ENCODE measurements at regions not wholly inside any gene's neighbourhood (a gene's known extent, or its start where the extent isn't known, plus 50 kb on each side); places are given as distances from the start of the nearest gene placed in this dataset.
"Not testable (repeated sequence)": the region's sequence is repeated elsewhere in the genome, so short reads cannot be mapped to it uniquely, and the experiment has no call there.

- DNase-seq (ENCODE audit: low read depth in 2 of 3, low spot score in 2 of 3) = no peak
These were observed 191.7 kb downstream of the CRLF2 start for GRCh38 chrX:1020634-1021166.

GRCh38 chrX:1016926-1017325 is 195.5 kb downstream of the CRLF2 start:
- not testable (repeated sequence) for DNase-seq (ENCODE audit: low read depth in 2 of 3, low spot score in 2 of 3)

GRCh38 chrX:1016281-1016680 is 196.2 kb downstream of the CRLF2 start:
- DNase-seq (ENCODE audit: low read depth in 2 of 3, low spot score in 2 of 3) = not testable (repeated sequence)

DNA sequence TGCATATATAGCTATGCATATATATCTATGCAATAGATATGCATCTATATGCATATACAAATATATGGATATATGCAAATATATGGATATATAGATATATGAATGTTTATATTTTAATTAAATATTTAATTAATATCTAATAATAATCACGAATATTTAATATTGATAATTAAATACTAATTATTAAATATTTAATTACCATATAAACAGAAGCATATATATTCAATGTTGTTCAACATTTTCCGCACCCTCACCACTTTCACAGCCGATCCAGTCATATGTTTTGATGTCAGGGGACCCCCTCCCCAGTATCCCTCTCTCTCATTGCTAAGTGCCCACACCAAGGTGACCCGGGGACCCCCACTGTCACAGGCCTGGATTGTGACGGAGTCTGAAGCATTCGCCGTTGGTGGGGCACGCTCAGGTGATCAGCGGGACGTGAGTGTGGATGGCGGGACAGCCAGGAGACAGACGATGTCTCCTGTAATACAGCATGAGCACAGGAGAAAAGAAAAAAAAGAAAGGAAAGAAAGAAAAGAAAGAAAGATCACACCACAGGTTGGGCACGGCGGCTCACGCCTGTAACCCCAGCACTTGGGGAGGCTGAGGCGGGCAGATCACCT is 199.7 kb downstream of the CRLF2 start:
- DNase-seq (ENCODE audit: low read depth in 2 of 3, low spot score in 2 of 3) = no peak

- DNase-seq (ENCODE audit: low read depth in 2 of 3, low spot score in 2 of 3) = peak in 1 of 3 donors; percentile 46
These were observed 200.7 kb downstream of the CRLF2 start for GRCh38 chrX:1011691-1012283.

- DNase-seq (ENCODE audit: low read depth in 2 of 3, low spot score in 2 of 3) = no peak
These were observed 202.7 kb downstream of the CRLF2 start for GRCh38 chrX:1009771-1010170.

DNA sequence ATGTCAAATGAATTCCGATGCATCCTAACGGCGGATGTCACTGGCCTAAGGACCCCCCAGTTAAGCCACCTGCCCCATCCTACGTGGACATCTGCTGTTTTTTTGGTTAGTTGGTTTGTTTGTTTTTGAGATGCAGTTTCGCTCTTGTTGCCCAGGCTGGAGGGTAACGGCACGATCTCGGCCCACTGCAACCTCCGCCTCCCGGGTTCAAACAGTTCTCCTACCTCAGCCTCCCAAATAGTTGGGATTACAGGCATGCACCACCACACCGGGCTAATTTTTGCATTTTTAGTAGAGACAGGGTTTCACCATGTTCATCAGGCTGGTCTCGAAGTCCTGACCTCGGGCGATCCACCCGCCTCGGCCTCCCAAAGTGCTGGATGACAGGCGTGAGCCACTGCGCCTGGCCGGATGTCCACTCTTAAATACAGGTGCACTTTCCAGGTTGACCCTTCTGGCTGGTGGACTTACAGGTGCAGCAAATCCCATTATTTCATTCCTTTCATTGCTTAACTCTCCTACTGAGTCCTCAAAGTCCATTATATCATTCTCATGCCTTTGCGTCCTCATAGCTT is 206.2 kb downstream of the CRLF2 start:
- no peak for DNase-seq (ENCODE audit: low read depth in 2 of 3, low spot score in 2 of 3)

DNA sequence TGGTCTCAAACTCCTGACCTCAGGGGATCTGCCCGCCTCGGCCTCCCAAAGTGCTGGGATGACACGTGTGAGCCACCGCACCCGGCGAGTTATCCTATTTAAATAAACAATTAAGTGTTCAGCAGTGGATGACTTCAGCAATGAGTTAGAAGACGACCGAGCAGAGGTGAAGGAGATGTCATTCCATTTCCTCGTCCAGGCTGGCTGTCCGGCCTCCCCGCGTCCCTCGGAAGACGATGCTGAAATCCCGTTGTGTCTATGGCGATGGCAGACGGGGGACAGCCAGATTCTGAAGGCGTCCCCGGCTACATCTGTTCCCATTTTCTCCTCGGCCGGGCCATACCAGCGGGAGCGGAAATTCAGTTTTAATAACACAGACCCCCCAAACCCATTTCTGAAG is 209.8 kb downstream of the CRLF2 start:
- no peak for DNase-seq (ENCODE audit: low read depth in 2 of 3, low spot score in 2 of 3)

- no peak for DNase-seq (ENCODE audit: low read depth in 2 of 3, low spot score in 2 of 3)
These were observed 214.8 kb downstream of the CRLF2 start for GRCh38 chrX:997631-998137.

GRCh38 chrX:994780-995179 is 217.7 kb downstream of the CRLF2 start:
- DNase-seq (ENCODE audit: low read depth in 2 of 3, low spot score in 2 of 3) = no peak

- peak; percentile 37 to 87 (median 80) for DNase-seq (ENCODE audit: low read depth in 2 of 3, low spot score in 2 of 3)
These were observed 222.4 kb downstream of the CRLF2 start for GRCh38 chrX:989959-990510.

- DNase-seq (ENCODE audit: low read depth in 2 of 3, low spot score in 2 of 3) = not testable (repeated sequence)
These were observed 223.9 kb downstream of the CRLF2 start for GRCh38 chrX:988530-988929.

GRCh38 chrX:981791-982626 is 230.4 kb downstream of the CRLF2 start:
- DNase-seq (ENCODE audit: low read depth in 2 of 3, low spot score in 2 of 3) = no peak

GRCh38 chrX:980587-981235 is 231.7 kb downstream of the CRLF2 start:
- DNase-seq (ENCODE audit: low read depth in 2 of 3, low spot score in 2 of 3) = no peak

DNA sequence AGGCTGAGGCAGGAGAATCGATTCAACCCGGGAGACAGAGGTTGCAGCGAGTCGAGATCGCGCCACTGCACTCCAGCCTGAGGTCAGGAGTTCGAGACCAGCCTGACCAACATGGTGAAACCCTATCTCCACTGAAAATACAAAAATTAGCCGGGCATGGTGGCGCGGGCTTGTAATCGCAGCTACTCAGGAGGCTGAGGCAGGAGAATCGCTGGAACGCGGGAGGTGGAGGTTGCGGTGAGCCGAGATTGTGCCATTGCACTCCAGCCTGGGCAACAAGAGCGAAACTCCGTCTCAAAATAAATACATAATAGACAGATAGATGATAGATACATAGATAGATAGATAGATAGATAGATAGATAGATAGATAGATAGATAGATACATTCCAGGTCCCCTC is 233.3 kb downstream of the CRLF2 start:
- DNase-seq (ENCODE audit: low read depth in 2 of 3, low spot score in 2 of 3) = not testable (repeated sequence)

DNA sequence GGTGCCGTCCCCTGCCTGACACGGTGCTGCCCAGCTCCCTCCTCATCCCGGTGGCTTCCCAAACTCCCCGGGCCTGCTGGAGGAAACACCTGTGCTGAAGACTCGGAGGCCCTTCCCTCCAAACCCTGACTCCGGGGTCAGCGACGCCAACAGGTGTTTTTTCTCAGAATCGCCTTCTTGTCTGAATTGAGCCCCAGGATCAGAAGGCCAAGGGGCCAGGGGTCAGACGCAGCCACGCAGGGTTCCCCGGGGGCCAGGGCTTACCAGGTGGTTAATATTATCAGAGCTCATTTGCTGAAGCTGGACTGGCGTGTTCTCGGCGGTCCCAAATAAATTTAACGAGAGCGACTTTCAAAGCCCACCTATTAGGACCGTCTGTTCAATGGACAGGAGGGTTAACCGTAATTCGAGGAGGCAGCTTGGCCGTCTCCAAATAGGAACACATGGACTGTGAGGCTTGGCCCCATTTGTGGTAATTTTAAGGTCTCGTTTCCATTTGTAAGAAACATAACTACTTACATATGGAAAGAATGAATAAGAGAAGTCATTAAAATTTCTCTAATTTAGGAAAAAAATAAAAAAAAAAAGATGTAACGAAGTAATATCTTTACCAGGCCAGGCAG is 239.3 kb downstream of the CRLF2 start:
- no peak for DNase-seq (ENCODE audit: low read depth in 2 of 3, low spot score in 2 of 3)

DNA sequence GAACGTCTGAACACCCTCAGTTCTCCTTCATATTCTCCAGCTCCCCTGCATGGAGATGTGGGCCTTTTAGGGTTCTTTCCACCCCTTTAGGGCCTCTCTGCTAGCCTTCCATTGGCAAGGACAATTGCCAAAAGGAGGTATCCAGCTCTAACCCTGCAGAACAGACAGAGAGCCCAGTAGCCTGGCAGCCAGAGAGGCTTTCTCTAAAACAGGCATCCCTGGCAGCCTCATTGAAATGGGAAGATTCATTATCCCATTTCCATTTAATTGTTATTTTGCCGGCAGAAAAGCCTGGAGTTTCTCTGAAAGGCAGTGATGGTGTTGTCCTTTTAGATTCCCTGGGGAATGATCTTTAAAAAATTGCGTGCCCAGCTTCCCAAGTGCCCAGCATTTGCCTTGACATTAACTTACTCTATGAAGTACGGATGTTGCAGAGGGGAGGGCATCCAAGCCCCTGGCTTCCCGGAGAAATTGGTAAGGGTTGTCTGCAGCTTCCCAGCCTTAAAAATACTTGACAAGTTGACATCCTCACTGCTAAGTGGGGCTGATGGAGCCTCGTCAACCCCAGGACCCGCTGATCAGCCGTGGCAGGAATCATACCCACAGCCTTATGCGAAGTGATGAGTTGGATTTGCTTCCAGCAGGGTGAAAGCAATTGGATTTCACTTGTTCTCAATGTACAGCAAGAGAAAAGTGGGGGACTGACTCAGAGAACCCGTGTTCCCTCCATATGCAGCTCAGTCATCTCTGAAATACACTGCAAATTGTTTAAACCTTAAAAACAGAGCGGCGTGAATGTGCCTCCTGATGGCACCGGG is 244.1 kb downstream of the CRLF2 start:
- DNase-seq (ENCODE audit: low read depth in 2 of 3, low spot score in 2 of 3) = no peak

DNA sequence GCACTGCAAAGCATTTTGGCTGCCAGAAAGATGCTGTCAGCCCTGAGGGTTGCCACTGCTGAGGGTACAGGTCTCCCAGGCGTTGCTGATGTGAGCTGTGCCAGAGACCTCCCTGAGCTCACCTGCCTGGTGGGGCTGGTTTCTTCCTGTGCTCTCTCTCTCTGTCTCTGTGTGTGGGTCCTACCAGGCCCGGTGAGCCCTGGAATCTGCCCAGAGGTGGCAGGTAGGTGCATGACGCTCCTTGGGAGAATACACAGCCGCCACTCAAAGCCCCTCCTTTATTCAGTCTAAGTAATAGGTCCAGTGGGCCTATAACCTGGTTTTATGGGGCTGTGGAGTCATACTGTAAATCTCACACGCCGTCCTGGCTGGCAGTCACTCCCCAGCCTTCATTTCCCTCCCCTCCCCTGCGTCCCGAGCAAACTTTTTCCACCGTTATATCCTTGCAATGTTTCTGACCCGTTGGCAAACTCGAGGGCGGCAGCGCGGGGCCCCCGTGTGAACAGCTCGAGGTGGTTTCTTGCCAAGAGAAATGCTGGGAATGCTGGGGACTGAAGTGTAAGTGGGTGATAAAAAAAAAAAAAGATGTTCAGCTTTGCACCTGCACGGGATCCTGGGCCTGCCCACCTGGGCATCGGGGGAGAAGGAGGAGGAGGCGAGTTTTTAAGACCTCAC is 245.9 kb downstream of the CRLF2 start:
- no peak for DNase-seq (ENCODE audit: low read depth in 2 of 3, low spot score in 2 of 3)

Data from hematopoietic multipotent progenitor cell (in vitro differentiated cells).